Omental fat pad (tissue), 3 donors: ENCODE measurements at regions not wholly inside any gene's neighbourhood (a gene's known extent, or its start where the extent isn't known, plus 50 kb on each side); places are given as distances from the start of the nearest gene placed in this dataset.

ENCODE experiments used
- ATAC-seq: fragments of 150-250 bp; one replicate; pipeline ENCODE4 v1.9.1; 2016; ENCODE audit warnings: mild to moderate bottlenecking, moderate library complexity; ENCODE audit not compliant: low FRiP score
- DNase-seq: peaks from one replicate; pipeline ENCODE4 v3.0.0-alpha.2; 2019; ENCODE audit warnings: low spot score
- TF ChIP-seq, protein P1 (sequence below), 3 donors: fragments of 450-650 bp; IDR thresholded peaks; one replicate each; pipeline ENCODE4 v1.5.1; 2016 to 2017; ENCODE audit warnings: antibody characterized with exemption in 3 of 3, mild to moderate bottlenecking in 3 of 3, moderate library complexity in 2 of 3

DNA sequence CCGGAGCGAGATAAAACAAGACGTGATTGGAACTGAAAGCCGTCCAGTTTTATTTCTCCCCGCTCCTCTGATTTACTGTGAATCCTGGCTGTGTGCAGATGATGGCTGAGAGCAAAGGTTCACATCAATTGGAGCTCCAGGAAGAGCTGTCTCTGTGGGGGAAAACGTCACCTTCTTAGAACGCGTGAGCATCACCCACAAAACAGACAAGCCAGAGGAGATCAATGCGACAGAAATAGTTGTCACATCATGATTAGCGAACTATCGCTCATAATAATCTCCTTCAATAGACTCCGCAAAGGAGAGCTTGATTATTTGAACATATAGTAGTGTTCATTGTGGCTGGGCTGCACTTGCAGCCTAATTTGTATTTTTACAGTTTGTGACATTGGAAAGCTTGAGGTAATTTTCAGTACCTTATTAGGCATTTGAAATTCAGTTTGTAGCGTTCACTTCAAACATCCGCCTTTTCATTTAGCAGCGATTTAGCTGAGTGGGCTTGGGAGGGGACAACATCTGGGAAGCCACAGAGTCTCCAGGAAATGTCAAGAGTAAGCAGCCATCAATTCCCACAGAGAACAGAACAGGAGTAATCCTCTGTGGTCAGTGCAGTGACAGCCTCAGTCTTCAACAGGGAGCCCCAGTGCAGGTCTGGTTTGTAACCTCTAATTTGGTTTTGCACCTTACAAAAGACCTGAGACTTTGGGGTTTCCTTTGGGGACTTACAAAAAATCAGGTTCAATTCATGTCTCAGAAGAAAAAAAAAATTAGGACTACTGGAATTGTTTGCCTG, 276.8 kb upstream of the PFKP start:
- no peak for ATAC-seq
- TF ChIP-seq, protein P1, sequence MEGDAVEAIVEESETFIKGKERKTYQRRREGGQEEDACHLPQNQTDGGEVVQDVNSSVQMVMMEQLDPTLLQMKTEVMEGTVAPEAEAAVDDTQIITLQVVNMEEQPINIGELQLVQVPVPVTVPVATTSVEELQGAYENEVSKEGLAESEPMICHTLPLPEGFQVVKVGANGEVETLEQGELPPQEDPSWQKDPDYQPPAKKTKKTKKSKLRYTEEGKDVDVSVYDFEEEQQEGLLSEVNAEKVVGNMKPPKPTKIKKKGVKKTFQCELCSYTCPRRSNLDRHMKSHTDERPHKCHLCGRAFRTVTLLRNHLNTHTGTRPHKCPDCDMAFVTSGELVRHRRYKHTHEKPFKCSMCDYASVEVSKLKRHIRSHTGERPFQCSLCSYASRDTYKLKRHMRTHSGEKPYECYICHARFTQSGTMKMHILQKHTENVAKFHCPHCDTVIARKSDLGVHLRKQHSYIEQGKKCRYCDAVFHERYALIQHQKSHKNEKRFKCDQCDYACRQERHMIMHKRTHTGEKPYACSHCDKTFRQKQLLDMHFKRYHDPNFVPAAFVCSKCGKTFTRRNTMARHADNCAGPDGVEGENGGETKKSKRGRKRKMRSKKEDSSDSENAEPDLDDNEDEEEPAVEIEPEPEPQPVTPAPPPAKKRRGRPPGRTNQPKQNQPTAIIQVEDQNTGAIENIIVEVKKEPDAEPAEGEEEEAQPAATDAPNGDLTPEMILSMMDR (IDR thresholded peaks at IDR 0.05), result no peak
- no peak for DNase-seq

DNA sequence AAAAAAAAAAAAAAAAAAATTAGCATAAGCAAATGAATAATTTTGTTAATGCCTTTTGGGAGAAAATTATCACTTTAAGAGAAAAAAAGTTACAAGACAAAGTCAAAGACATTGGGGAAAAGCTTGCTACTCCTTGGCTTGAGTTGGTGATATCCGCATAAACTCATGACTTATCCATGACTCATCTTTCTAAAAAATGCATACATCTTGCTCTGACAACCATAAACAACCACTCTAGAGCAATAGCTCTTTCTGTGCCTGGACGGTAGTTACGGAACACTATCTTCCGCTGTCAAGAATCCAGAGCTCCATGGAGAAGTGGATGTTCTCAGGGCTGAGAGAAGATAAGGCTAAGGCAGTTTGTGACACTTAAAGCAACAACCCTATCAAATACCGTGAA, 281.1 kb upstream of the PFKP start:
- DNase-seq (no peak), ATAC-seq (no peak)
- TF ChIP-seq, protein P1 (IDR thresholded peaks at IDR 0.05), result no peak

DNA sequence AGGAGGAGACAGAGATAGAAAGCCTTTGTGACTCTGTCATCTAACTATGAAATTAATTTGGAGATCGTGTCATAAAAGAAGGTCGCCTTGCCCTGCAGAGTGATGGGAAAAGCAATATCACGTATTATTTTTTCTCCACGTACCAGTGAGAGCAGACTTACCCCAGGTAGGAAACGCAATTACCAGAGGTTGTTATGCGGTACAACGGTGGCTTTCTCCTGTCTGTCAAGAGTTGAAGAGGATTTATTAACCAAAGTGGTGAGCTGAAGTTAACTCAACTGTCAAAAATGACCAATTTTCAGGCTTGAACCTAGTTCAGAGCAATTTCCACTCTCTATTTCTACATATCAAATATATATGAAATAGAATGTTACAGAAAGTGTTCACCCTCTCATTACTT, 282.6 kb upstream of the PFKP start:
- TF ChIP-seq, protein P1 (IDR thresholded peaks at IDR 0.05), result no peak
- DNase-seq (no peak), ATAC-seq (no peak)

DNA sequence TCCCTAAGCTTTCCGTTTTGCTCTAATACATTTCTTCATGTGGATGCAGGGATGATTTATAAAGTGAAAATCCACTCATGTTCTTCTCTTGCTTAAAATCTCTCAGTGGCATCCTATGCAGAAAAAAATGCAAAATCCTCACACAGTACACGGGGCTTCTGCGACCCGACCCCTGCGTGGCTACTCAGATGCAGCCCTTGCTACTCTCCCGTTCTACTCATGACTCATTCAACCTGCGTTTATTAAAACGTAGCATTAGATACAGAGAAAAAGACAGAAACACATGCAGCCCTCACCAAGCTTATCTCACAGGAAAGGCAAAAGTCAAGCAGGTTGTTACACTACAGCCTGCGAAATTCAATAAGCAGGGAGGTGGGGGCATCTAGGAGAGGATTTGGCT, 284.4 kb upstream of the PFKP start:
- TF ChIP-seq, protein P1 (IDR thresholded peaks at IDR 0.05), result no peak
- DNase-seq, result no peak
- no peak for ATAC-seq

DNA sequence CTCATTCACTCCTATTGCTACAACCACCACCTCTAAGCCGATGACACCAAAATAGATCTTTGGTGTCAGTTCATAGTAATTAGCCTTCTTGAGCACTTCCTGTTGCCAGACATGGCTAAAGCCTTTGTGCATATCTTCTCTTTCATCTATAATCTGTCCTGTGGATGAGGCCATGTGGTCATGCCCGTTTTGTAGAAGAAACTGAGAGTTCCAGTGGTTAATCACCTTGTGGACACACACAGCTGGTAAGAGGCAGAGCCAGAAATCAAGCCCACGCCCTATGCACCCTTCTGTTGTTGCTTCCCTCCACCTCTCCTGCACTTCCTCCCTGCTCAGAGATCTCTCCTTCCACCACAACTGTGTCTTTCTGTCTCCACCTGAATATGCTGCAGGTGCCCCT, 285.1 kb upstream of the PFKP start:
- DNase-seq, result no peak
- ATAC-seq, result no peak
- TF ChIP-seq, protein P1 (IDR thresholded peaks at IDR 0.05), result no peak

DNA sequence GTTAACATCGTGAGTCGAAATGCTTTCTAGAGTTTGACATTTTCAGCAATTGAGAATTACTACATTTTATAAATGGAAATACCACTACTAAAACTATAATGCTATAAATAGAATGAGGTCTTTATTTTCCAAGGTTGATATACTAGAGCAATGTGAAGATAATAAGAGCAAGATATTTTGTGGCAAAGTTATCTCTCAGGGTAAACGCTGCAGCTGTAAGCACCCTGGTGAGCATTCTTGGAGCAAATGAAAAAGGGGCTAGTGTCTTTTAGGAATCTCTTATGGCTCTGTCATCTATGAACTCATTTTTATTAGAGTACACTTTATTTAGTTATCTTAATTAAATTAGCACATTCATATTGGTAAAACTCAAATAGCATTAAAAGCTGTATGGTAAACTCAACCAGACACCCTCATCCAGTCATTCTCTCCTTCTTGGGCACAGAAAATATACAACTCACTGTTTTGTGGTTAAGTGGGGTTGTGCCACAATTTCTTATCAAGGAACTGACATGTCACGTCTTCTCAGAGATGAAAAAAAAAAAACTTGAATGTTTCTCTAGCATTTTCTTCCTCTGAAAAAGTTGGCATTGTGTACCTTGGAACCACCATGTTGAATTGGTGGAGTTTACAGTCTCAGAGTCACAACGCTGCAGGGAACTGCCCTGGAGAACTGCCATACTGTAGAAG, 289.5 kb upstream of the PFKP start:
- no peak for ATAC-seq

More for the DNA sequence above, 289.5 kb upstream of the PFKP start:
- TF ChIP-seq, protein P1 (IDR thresholded peaks at IDR 0.05), result no peak
- DNase-seq, result no peak
